Fibroblast of lung (primary cell): ENCODE measurements at regions not wholly inside any gene's neighbourhood (a gene's known extent, or its start where the extent isn't known, plus 50 kb on each side); places are given as distances from the start of the nearest gene placed in this dataset.
"Not testable (repeated sequence)": the region's sequence is repeated elsewhere in the genome, so short reads cannot be mapped to it uniquely, and the experiment has no call there.

Experiments used
- DNase-seq, 2 donors: peaks; one replicate each; pipeline versions ENCODE4 v3.0.0 to v3.0.0-alpha.2; 2010; ENCODE audit warnings: low read depth in 2 of 2
- H2AFZ ChIP-seq: 2 replicates; pipeline ENCODE4 v1.5.1; 2012; ENCODE audit warnings: low read length, control low read depth, inconsistent platforms
- H3K27ac ChIP-seq: 2 replicates; pipeline ENCODE4 v1.5.1; 2011; ENCODE audit warnings: low read length, control low read depth; ENCODE audit not compliant: insufficient read depth
- H3K27me3 ChIP-seq: 2 replicates; pipeline ENCODE4 v1.5.1; 2011; ENCODE audit warnings: mild to moderate bottlenecking, low read length; ENCODE audit not compliant: control insufficient read depth, insufficient read depth
- H3K36me3 ChIP-seq: 2 replicates; pipeline ENCODE4 v1.5.1; 2011; ENCODE audit warnings: low read length; ENCODE audit not compliant: control insufficient read depth, insufficient read depth
- H3K4me1 ChIP-seq: 2 replicates; pipeline ENCODE4 v1.5.1; 2011; ENCODE audit warnings: low read length; ENCODE audit not compliant: control insufficient read depth, insufficient read depth; ENCODE audit errors: extremely low read depth
- H3K4me2 ChIP-seq: 2 replicates; pipeline ENCODE4 v1.5.1; 2011; ENCODE audit warnings: low read length, control low read depth; ENCODE audit not compliant: insufficient read depth; ENCODE audit errors: extremely low read depth
- H3K4me3 ChIP-seq, 4 experiments: fragments of 200-600 bp in 1 of 4; sonication (generic) in 1 of 4; replicated peaks in 1 of 4; 2 replicates each; pipeline ENCODE4 v1.5.1; 2011 to 2016; ENCODE audit warnings: low read length in 4 of 4, low read depth in 3 of 4, mild to moderate bottlenecking in 3 of 4, control low read depth in 2 of 4, inconsistent platforms in 1 of 4, mixed read lengths in 1 of 4; ENCODE audit not compliant: insufficient read depth in 1 of 4; ENCODE audit errors: control extremely low read depth in 1 of 4
- H3K79me2 ChIP-seq: 2 replicates; pipeline ENCODE4 v1.5.1; 2012; ENCODE audit warnings: mild to moderate bottlenecking, low read length, inconsistent platforms; ENCODE audit not compliant: control insufficient read depth, insufficient read depth
- H3K9ac ChIP-seq: 2 replicates; pipeline ENCODE4 v1.5.1; 2011; ENCODE audit warnings: mild to moderate bottlenecking, low read length, control low read depth; ENCODE audit not compliant: insufficient read depth
- H3K9me3 ChIP-seq: 2 replicates; pipeline ENCODE4 v1.5.1; 2012; ENCODE audit warnings: low read depth, low read length; ENCODE audit not compliant: control insufficient read depth, insufficient read depth
- H4K20me1 ChIP-seq: 2 replicates; pipeline ENCODE4 v1.5.1; 2011; ENCODE audit warnings: low read length; ENCODE audit not compliant: control insufficient read depth, insufficient read depth; ENCODE audit errors: extremely low read depth

GRCh38 chr16:31988595-31989581 is 115.3 kb downstream of the ZNF267 start:
- H3K79me2 ChIP-seq, H3K9ac ChIP-seq, H3K4me3 ChIP-seq, H2AFZ ChIP-seq, H3K36me3 ChIP-seq, H3K27ac ChIP-seq, H3K9me3 ChIP-seq, H3K27me3 ChIP-seq, H3K4me1 ChIP-seq, DNase-seq, H3K4me2 ChIP-seq, H4K20me1 ChIP-seq: not testable (repeated sequence)

GRCh38 chr16:31990261-31990660 is 116.7 kb downstream of the ZNF267 start:
- not testable (repeated sequence) for H3K79me2 ChIP-seq, H2AFZ ChIP-seq, DNase-seq, H3K4me3 ChIP-seq, H3K27me3 ChIP-seq, H3K4me2 ChIP-seq, H3K4me1 ChIP-seq, H3K27ac ChIP-seq, H3K9ac ChIP-seq, H3K9me3 ChIP-seq, H4K20me1 ChIP-seq, H3K36me3 ChIP-seq

- not testable (repeated sequence) for H3K36me3 ChIP-seq, H4K20me1 ChIP-seq, H3K4me2 ChIP-seq, H3K27me3 ChIP-seq, H2AFZ ChIP-seq, DNase-seq, H3K9ac ChIP-seq, H3K27ac ChIP-seq, H3K9me3 ChIP-seq, H3K4me3 ChIP-seq, H3K79me2 ChIP-seq, H3K4me1 ChIP-seq
Observed at GRCh38 chr16:31990980-31991379, 117.4 kb downstream of the ZNF267 start.

GRCh38 chr16:31996325-31996724 is 122.7 kb downstream of the ZNF267 start:
- not testable (repeated sequence) for H3K27ac ChIP-seq, DNase-seq, H2AFZ ChIP-seq, H3K4me2 ChIP-seq, H4K20me1 ChIP-seq, H3K4me1 ChIP-seq, H3K36me3 ChIP-seq, H3K27me3 ChIP-seq, H3K4me3 ChIP-seq, H3K79me2 ChIP-seq, H3K9me3 ChIP-seq, H3K9ac ChIP-seq

GRCh38 chr16:32002496-32002895 is 128.9 kb downstream of the ZNF267 start:
- not testable (repeated sequence) for H3K4me2 ChIP-seq, H3K4me3 ChIP-seq, H3K4me1 ChIP-seq, H3K9ac ChIP-seq, DNase-seq, H2AFZ ChIP-seq, H4K20me1 ChIP-seq, H3K27me3 ChIP-seq, H3K79me2 ChIP-seq, H3K36me3 ChIP-seq, H3K27ac ChIP-seq, H3K9me3 ChIP-seq

GRCh38 chr16:32003819-32004218 is 130.2 kb downstream of the ZNF267 start:
- H3K27ac ChIP-seq, H3K36me3 ChIP-seq, H2AFZ ChIP-seq, H3K27me3 ChIP-seq, H3K4me3 ChIP-seq, H4K20me1 ChIP-seq, H3K4me1 ChIP-seq, H3K9me3 ChIP-seq, DNase-seq, H3K9ac ChIP-seq, H3K4me2 ChIP-seq, H3K79me2 ChIP-seq: not testable (repeated sequence)
